Activated CD4-positive, alpha-beta T cell treated with anti-CD3 and anti-CD28 coated beads, Interleukin-2, amount 50 U/mL, for 48 hours (primary cell): ENCODE measurements at regions not wholly inside any gene's neighbourhood (a gene's known extent, or its start where the extent isn't known, plus 50 kb on each side); places are given as distances from the start of the nearest gene placed in this dataset.
"Not testable (repeated sequence)": the region's sequence is repeated elsewhere in the genome, so short reads cannot be mapped to it uniquely, and the experiment has no call there.

Experiments
- DNase-seq, 2 experiments: peaks; one replicate each; pipeline ENCODE4 v3.0.0-alpha.2; 2020

- DNase-seq: no peak
Measured at GRCh38 chr14:45819107-45819506, 566.1 kb upstream of the MIS18BP1 start.

GRCh38 chr14:45811155-45811554 is 558.2 kb upstream of the MIS18BP1 start:
- no peak for DNase-seq

- no peak for DNase-seq
Measured at GRCh38 chr14:45810152-45810872, 557.3 kb upstream of the MIS18BP1 start.

- no peak for DNase-seq
Measured at GRCh38 chr14:45807178-45807899, 554.3 kb upstream of the MIS18BP1 start.

- DNase-seq: no peak
Measured at GRCh38 chr14:45799511-45799910, 546.5 kb upstream of the MIS18BP1 start.

GRCh38 chr14:45798659-45799058 is 545.7 kb upstream of the MIS18BP1 start:
- DNase-seq: no peak

GRCh38 chr14:45796006-45796405 is 543.0 kb upstream of the MIS18BP1 start:
- DNase-seq: not testable (repeated sequence)

- no peak for DNase-seq
Measured at GRCh38 chr14:45793081-45793480, 540.1 kb upstream of the MIS18BP1 start.

GRCh38 chr14:45790293-45790692 is 537.3 kb upstream of the MIS18BP1 start:
- no peak for DNase-seq

GRCh38 chr14:45787167-45787566 is 534.2 kb upstream of the MIS18BP1 start:
- DNase-seq: no peak

GRCh38 chr14:45786266-45786665 is 533.3 kb upstream of the MIS18BP1 start:
- no peak for DNase-seq

- DNase-seq: no peak
Measured at GRCh38 chr14:45785240-45785639, 532.2 kb upstream of the MIS18BP1 start.

GRCh38 chr14:45766247-45766646 is 513.2 kb upstream of the MIS18BP1 start:
- no peak for DNase-seq

- DNase-seq: no peak
Measured at GRCh38 chr14:45757655-45758054, 504.7 kb upstream of the MIS18BP1 start.

GRCh38 chr14:45756412-45756811 is 503.4 kb upstream of the MIS18BP1 start:
- not testable (repeated sequence) for DNase-seq

- no peak for DNase-seq
Measured at GRCh38 chr14:45743884-45744283, 490.9 kb upstream of the MIS18BP1 start.

- DNase-seq: no peak
Measured at GRCh38 chr14:45742187-45742586, 489.2 kb upstream of the MIS18BP1 start.

GRCh38 chr14:45728434-45729225 is 475.6 kb upstream of the MIS18BP1 start:
- DNase-seq: no peak

- no peak for DNase-seq
Measured at GRCh38 chr14:45727133-45727532, 474.1 kb upstream of the MIS18BP1 start.

- no peak for DNase-seq
Measured at GRCh38 chr14:45721472-45721871, 468.5 kb upstream of the MIS18BP1 start.

GRCh38 chr14:45716572-45716971 is 463.6 kb upstream of the MIS18BP1 start:
- no peak for DNase-seq

GRCh38 chr14:45715946-45716345 is 462.9 kb upstream of the MIS18BP1 start:
- DNase-seq: no peak

- no peak for DNase-seq
Measured at GRCh38 chr14:45709541-45709940, 456.5 kb upstream of the MIS18BP1 start.
